IPS-18a (cell line): ENCODE measurements at regions not wholly inside any gene's neighbourhood (a gene's known extent, or its start where the extent isn't known, plus 50 kb on each side); places are given as distances from the start of the nearest gene placed in this dataset.

Experiments
- H3K27ac ChIP-seq: one replicate; pipeline ENCODE4 v1.5.1; 2013; ENCODE audit warnings: low read length
- H3K27me3 ChIP-seq: one replicate; pipeline ENCODE4 v1.6.1; 2013; ENCODE audit warnings: mild to moderate bottlenecking, low read length; ENCODE audit not compliant: control insufficient read depth, insufficient read depth
- H3K36me3 ChIP-seq: one replicate; pipeline ENCODE4 v1.6.1; 2013; ENCODE audit warnings: low read depth, low read length; ENCODE audit not compliant: control insufficient read depth
- H3K4me1 ChIP-seq: one replicate; pipeline ENCODE4 v1.6.1; 2013; ENCODE audit warnings: low read depth, low read length; ENCODE audit not compliant: control insufficient read depth
- H3K4me3 ChIP-seq: one replicate; pipeline ENCODE4 v1.5.1; 2013; ENCODE audit warnings: low read length
- H3K9ac ChIP-seq: one replicate; pipeline ENCODE4 v1.6.1; 2013; ENCODE audit warnings: mild to moderate bottlenecking, low read length, moderate library complexity
- H3K9me3 ChIP-seq: one replicate; pipeline ENCODE4 v1.6.1; 2013; ENCODE audit warnings: low read depth, low read length; ENCODE audit not compliant: control insufficient read depth

GRCh38 chr9:107547772-107548297 lies 58.3 kb upstream of the KLF4 start:
- Histone ChIP-seq H3K4me3 (no peak overlapping the region), H3K9ac (no peak overlapping the region), H3K36me3 (no peaks in the 10 kb centered on the region), H3K4me1 (no peaks in the 10 kb centered on the region), H3K27me3 (no peaks in the 10 kb centered on the region), H3K9me3 (no peaks in the 10 kb centered on the region), H3K27ac (no peak overlapping the region)

- no peak overlapping the region for H3K9ac ChIP-seq
- H3K27ac ChIP-seq: no peak overlapping the region
- H3K4me1 ChIP-seq: no peaks in the 10 kb centered on the region
- H3K27me3 ChIP-seq: no peaks in the 10 kb centered on the region
- no peaks in the 10 kb centered on the region for H3K36me3 ChIP-seq
- no peaks in the 10 kb centered on the region for H3K9me3 ChIP-seq
- H3K4me3 ChIP-seq: no peak overlapping the region
These were observed 57.7 kb upstream of the KLF4 start for GRCh38 chr9:107547303-107547702.

DNA sequence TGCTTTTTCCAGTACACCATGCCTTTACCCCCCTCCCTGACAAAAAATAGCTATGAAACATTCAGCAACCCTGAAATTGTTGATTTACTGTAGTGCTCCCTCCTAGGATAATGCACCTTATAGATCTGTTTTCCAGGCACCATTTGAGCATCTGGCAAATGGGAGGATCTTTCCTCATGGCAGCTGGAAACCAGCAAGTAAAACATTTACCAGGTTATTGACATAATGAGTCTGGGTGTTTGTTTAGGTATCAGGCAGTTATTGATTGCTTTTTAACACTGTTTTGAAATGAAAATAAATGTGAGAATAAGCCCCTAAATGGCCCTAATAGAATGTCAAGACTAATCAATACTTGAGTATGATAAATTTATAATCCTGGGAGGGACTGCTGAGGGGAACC lies 57.3 kb upstream of the KLF4 start:
- H3K9ac ChIP-seq: no peak overlapping the region
- H3K27ac ChIP-seq: no peak overlapping the region
- no peaks in the 10 kb centered on the region for H3K9me3 ChIP-seq
- no peaks in the 10 kb centered on the region for H3K4me1 ChIP-seq
- no peaks in the 10 kb centered on the region for H3K27me3 ChIP-seq
- H3K36me3 ChIP-seq: no peaks in the 10 kb centered on the region
- no peak overlapping the region for H3K4me3 ChIP-seq

DNA sequence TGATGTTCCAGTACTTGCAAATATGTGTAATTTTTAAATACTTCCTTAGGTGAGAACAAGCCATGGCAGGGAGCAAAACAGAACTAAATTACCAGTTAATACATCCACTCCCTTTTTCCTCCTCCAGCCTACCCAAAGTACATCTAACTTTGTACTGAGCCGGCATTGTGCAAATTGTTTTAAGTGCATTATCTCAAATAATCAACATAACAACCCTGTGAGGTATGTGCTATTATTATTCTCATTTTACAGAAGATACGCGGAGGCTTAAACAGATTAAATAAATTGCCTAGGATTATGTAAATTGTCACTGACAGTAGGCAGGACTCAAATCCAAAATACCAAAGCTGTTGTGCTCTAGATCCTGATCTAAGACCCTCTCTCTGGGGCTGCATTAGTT lies 55.5 kb upstream of the KLF4 start:
- H3K27me3 ChIP-seq: no peaks in the 10 kb centered on the region
- no peaks in the 10 kb centered on the region for H3K36me3 ChIP-seq
- no peak overlapping the region for H3K4me3 ChIP-seq
- H3K27ac ChIP-seq: no peak overlapping the region
- peaks cover 3% of the 10 kb centered on the region for H3K4me1 ChIP-seq
- H3K9me3 ChIP-seq: no peaks in the 10 kb centered on the region
- H3K9ac ChIP-seq: no peak overlapping the region

DNA sequence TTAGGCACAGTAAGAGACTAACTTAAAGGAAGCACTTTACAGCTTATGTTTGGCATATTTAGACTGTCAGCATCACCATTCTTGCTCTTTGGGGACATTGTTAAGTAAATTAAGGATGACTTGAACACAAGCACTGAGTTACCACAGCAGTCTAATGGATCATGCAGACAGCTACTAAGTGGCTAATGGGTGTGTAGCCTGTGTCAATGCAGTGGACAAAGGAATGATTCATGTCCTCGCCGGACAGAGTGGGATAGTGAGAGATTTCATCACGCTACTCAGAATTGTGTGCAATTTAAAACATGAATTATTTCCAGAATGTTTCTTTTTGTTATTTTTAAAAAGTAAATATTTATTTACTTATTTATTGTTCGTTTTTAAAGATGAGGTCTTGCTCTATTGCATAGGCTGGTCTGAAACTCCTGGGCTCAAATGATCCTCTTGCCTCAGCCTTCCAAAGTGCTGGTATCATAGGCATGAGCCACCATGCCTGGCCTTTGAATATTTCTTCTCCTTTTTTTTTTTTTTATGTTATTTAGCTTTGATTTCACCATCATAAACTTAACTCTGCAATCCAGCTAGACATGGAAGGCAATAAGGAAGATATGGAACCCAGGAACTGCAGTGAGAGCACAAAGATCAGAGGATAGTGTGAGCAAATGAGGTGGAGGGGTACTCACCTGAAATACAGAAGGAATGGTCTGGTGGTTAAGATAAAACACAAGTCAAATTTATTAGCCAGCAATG lies 53.0 kb upstream of the KLF4 start:
- Histone ChIP-seq H3K9ac (no peak overlapping the region), H3K36me3 (no peaks in the 10 kb centered on the region), H3K27me3 (no peaks in the 10 kb centered on the region), H3K4me1 (peaks cover 14% of the 10 kb centered on the region), H3K9me3 (no peaks in the 10 kb centered on the region), H3K27ac (no peak overlapping the region), H3K4me3 (no peak overlapping the region)

DNA sequence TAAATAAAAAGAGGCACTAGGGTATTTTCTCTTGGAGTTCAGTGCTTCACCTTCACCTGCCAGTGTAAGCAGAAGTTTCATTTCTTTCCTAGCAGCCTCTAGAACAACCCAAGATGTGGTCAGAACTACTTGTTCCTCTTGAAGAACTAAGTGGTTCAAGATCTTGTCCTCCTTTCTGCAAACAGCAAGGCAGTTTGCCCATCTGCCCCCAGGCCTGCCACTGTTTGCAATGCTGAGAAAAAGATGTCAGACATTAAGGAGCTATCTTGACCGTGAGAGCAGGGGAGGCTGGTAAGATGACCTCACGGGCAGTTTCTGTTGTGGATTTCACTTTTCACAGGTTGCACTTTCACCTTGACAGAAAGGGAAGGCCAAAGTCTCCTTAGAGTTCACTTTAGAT lies 52.0 kb upstream of the KLF4 start:
- Histone ChIP-seq H3K9ac (no peak overlapping the region), H3K27me3 (no peaks in the 10 kb centered on the region), H3K27ac (no peak overlapping the region), H3K9me3 (no peaks in the 10 kb centered on the region), H3K36me3 (no peaks in the 10 kb centered on the region), H3K4me1 (peaks cover 17% of the 10 kb centered on the region), H3K4me3 (no peak overlapping the region)

- Histone ChIP-seq H3K9me3 (no peaks in the 10 kb centered on the region), H3K27me3 (no peaks in the 10 kb centered on the region), H3K4me1 (peaks cover 17% of the 10 kb centered on the region), H3K27ac (no peak overlapping the region), H3K36me3 (no peaks in the 10 kb centered on the region), H3K4me3 (no peak overlapping the region), H3K9ac (no peak overlapping the region)
These were observed 50.6 kb upstream of the KLF4 start for GRCh38 chr9:107540164-107540561.

DNA sequence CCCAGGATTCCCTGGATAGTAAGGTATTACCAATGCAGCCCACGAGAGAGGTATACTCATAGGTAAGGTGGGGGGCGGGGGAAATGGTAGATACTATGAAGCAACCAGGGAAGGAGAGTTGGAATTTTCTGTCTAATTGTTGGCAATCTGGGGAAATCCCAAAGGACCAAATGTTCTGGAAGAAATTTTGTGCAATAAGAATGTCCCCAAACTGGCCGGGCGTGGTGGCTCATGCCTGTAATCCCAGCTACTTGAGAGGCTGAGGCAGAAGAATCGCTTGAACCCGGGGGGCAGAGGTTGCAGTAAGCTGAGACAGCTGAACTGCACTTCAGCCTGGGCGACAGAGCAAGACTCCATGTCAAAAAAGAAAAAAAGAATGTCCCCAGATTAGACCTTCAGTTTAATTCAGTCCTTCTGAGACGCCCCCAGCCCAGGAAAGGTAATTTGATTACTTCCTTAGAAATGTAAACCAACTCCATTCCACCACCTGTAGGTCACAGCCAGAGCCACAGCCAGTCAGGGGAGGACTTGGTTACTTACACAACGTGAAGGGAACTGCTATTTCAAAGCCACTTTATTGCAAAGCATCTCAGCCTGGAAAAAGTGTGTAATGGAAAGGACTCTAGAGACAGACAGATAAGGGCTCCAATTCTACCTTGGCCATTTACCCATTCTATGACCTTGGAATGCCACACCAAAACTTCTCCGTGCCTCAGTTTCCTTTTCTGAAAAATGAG lies 50.0 kb upstream of the KLF4 start:
- Histone ChIP-seq H3K9ac (no peak overlapping the region), H3K36me3 (no peaks in the 10 kb centered on the region), H3K27ac (no peak overlapping the region), H3K4me1 (peaks cover 17% of the 10 kb centered on the region), H3K9me3 (no peaks in the 10 kb centered on the region), H3K27me3 (no peaks in the 10 kb centered on the region), H3K4me3 (no peak overlapping the region)
